Amniotic stem cell (primary cell): ENCODE measurements at regions not wholly inside any gene's neighbourhood (a gene's known extent, or its start where the extent isn't known, plus 50 kb on each side); places are given as distances from the start of the nearest gene placed in this dataset.
"Not testable (repeated sequence)": the region's sequence is repeated elsewhere in the genome, so short reads cannot be mapped to it uniquely, and the experiment has no call there.

ENCODE experiments used
- DNase-seq: peaks from one replicate; lab custom pipeline; 2025; lab: John Stamatoyannopoulos, UW

- no peak for DNase-seq
These were observed 308.1 kb downstream of the LRRC70 start for GRCh38 chr5:62886603-62887315.

DNA sequence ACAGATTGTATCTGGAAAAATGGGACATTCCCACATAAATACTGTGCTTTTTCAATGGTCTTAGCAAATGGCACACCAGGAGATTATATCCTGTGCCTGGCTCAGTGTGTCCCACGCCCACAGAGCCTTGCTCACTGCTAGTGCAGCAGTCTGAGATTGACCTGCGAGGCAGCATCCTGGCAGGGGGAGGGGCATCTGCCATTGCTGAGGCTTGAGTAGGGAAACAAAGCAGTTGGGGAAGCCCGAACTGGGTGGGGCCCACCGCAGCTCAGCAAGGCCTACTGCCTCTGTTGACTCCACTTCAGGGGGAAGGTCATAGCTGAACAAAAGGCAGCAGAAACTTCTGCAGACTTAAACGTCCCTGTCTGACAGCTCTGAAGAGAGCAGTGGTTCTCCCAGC is 258.7 kb downstream of the LRRC70 start:
- DNase-seq = not testable (repeated sequence)

DNA sequence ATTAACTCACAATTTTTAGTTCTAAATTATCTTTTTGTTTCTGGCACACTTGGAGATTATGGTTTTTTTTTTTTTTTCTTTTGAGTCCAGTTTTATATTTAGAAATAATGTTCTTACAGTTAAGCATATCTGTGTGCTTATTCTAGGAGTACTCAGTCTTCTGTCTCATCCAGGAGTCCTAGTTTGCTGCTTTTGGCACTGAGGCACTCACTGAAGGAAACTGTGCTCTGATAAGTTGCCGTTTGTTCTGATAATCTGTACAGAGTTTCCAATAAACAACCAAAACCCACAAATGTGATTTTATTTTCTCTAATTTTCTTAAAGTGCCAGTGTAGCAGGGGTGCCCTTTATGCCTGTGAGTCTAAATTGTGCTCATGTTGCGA is 251.0 kb downstream of the LRRC70 start:
- no peak for DNase-seq

GRCh38 chr5:62828742-62829603 is 250.4 kb downstream of the LRRC70 start:
- no peak for DNase-seq

DNA sequence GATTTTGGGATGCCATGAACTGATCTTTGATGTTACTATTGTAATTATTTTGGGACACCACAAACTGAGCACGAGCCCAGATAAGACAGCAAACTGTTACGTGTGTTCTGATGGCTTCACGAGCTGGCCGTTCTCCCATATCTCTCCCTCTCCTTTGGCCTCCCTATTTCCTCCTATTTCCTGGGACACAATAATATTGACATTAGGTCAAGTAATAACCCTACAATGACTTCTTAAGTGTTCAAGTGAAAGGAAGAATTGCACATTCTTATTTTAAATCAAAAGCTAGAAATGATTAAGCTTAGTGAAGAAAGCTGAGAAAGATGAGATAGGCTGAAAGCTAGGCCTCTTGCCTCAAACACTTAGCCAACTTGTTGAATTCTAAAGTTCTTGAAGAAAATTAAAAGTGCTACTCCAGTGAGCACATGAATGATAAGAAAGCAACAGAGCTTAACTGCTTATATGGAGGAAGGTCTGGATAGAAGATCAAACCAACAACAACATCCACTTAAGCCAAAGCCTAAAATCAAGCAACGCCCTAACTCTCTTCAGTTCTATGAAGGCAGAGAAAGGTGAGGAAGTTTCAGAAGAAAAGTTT is 247.1 kb downstream of the LRRC70 start:
- no peak for DNase-seq

GRCh38 chr5:62824936-62825335 is 246.3 kb downstream of the LRRC70 start:
- no peak for DNase-seq

DNA sequence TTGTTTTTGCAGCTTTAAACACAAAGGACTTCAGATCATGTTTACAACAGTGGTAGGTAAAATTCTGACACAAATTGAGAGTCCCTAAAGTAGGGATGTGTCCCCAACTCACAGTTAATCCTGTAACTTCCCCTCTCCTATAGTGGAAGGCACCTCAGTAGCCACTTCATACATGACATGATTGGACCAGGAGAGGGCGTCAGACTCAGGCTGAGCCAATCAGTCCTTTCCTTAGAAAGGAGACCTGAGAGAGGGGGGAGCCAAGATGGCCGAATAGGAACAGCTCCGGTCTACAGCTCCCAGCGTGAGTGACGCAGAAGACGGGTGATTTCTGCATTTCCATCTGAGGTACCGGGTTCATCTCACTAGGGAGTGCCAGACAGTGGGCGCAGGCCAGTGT is 238.4 kb downstream of the LRRC70 start:
- not testable (repeated sequence) for DNase-seq

DNA sequence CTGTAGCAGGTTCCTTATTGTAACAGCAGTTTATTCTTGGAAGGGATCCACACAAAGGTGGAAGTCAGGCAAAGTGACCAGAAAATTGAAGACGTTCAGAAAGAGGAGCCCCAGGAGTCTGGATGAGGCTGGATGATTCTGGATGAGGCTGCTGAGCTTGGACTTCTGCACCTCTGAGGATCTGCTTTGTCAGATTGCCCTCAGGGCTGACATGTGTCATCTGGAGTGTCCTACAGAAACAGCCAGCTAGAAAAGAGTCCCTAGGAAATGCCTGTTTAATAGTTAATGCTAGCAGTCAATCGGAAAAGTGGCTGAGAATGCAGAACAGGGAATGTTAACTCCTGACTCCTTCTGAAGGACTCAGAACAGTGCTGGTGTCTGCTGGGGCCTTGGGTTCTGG is 236.4 kb downstream of the LRRC70 start:
- no peak for DNase-seq

DNA sequence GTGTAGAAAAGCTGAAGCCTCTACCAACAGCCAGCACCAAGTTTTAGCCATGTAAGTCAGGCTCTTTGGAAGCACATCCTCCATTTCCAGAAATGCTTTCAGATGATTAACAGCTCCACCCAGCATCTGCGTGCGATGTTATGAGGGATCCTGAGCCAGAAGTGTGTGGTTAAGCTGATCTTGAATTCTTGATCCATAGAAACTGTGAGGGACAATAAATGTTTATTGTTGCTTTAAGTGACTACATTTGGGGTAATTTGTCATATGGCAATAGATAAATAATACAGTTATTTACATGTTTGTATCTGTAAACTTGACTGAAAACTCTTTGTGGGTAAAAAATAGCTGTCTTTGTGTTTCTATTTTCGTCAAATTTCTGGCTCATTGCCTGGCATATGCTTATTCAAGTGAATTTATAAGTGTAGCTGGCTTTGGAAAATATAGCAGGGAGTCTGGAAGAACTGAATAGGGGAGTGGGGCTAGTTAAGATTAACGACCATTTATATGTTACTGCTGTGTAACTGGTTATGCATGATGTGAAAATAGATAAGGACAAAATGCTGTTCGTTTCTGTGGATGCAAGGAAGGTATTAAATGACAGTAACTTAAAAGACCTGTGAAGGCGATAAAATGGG is 234.1 kb downstream of the LRRC70 start:
- DNase-seq = no peak

GRCh38 chr5:62804819-62805218 is 226.2 kb downstream of the LRRC70 start:
- DNase-seq = not testable (repeated sequence)

- DNase-seq = no peak
These were observed 217.3 kb downstream of the LRRC70 start for GRCh38 chr5:62795926-62796325.

- DNase-seq = no peak
These were observed 215.8 kb downstream of the LRRC70 start for GRCh38 chr5:62794456-62794855.

- no peak for DNase-seq
These were observed 212.4 kb downstream of the LRRC70 start for GRCh38 chr5:62791059-62791458.

DNA sequence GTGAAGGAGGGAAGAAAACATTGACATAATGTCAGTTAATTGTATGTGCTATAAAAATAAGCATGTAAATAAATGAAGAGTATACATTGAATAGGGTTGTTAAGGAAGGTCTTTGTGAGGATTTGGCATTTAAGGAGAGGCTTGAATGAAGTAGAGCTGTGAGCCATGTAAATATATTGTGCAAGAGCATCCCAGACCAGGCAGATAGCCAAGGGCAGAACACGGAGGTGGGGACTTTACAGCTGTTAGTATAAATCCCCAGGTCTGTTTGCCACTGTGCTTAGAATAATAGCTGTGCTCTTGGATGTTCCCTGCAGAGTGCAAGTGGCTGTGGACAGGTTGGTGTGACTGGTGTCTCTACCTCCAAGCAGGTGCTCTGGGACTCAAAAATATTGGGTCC is 211.7 kb downstream of the LRRC70 start:
- DNase-seq = no peak

DNA sequence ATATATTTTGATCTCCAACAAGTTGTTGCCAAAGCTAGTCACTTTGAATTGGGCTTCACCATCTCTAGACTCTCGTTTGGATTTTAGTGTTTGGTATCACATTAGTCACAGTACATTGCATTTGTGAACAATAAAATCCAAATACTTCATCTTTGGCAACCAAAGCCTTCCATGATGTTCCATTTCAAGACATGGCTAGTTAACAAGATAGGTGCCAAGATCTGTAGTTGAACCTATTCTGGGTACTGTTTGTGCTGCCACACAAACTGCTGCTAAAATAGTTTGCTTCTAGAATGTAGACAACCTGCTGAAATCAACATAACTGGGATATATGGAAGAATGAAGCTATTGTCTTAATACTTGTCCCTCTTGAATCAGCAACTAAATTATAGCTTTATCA is 207.5 kb downstream of the LRRC70 start:
- DNase-seq = no peak

DNA sequence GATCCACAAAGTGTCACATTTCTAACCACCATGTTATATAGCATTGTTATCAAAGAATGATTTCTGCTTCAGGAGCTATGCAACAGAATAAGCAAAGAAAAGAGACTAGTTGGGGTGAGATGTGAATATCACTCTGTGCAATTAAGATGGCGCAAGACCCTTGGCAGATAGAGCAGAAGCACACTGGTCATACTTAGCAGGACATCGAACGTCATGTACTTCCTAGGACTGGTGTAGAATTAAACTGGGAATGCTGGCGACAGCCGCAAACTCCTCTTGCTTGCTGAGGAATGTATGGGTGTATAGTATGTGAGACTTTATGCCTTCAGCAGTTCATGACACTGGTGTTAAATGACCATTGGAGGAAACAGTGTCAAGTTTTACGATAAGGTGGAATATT is 207.0 kb downstream of the LRRC70 start:
- no peak for DNase-seq

- DNase-seq = no peak
These were observed 204.9 kb downstream of the LRRC70 start for GRCh38 chr5:62783374-62784057.

DNA sequence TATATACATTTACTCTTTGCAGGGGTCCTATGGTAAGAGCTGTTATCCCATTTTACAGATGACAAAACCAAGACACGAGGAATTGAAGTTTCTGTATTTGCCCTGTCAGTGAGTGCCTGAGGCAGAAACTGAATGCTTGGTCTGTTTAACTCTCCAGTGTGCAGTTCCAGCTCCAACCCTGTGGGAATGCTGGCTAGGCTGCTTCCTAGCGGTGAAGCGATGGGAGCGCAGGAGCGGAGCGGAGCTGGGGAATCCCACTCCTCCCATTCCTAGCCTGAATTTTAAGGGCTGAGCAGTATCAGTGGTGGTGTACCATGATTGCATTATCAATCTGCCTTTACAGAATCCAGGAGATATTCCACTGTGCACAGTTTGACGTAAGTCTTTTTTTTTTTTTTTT is 202.3 kb downstream of the LRRC70 start:
- no peak for DNase-seq

DNA sequence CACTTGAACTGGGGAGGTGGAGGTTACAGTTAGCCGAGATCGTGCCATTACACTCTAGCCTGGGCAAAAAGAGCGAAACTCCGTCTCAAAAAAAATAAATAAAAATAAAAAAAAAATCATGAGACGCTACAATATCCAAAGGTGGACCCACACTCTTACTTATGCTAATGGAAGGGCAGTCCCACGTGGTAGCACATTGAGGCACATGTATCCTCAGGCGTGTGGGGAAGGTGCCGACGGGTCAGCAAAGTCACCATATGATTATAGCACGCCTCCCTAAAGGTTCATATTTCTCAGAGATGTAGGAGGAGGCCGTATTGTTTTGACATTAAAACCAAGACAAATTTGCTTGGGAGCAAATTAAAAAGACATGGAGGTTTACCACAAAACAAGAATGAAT is 201.6 kb downstream of the LRRC70 start:
- DNase-seq = no peak

- DNase-seq = peak; percentile 53
These were observed 200.4 kb downstream of the LRRC70 start for GRCh38 chr5:62779010-62779422.

- DNase-seq = no peak
These were observed 199.8 kb downstream of the LRRC70 start for GRCh38 chr5:62778316-62779009.
